Left ventricle myocardium inferior (tissue), 1 donor: ENCODE measurements at regions not wholly inside any gene's neighbourhood (a gene's known extent, or its start where the extent isn't known, plus 50 kb on each side); places are given as distances from the start of the nearest gene placed in this dataset.

Experiments
- DNase-seq: peaks from one replicate; pipeline ENCODE4 v3.0.0-alpha.2; 2020
- H3K27ac ChIP-seq: fragments of 200-600 bp; replicated peaks from 2 replicates; pipeline ENCODE4 v1.8.0; 2021
- H3K27me3 ChIP-seq: fragments of 200-600 bp; 2 replicates; pipeline ENCODE4 v1.8.0; 2021; ENCODE audit warnings: low read depth
- H3K36me3 ChIP-seq: fragments of 200-600 bp; 2 replicates; pipeline ENCODE4 v1.8.0; 2021
- H3K4me1 ChIP-seq: fragments of 200-600 bp; 2 replicates; pipeline ENCODE4 v1.8.0; 2021
- H3K4me3 ChIP-seq: fragments of 200-600 bp; 2 replicates; pipeline ENCODE4 v1.8.0; 2021; ENCODE audit warnings: mild to moderate bottlenecking, moderate library complexity
- H3K9me3 ChIP-seq: fragments of 200-600 bp; replicated peaks from 2 replicates; pipeline ENCODE4 v1.8.0; 2021
- intact Hi-C: fragments of 100-400 bp; cut with micrococcal nuclease; formaldehyde crosslinking; loops from one replicate; pipeline ENCODE4 v1.11.0; 2022
- TF ChIP-seq, protein P1 (sequence below): fragments of 200-600 bp; IDR thresholded peaks from 2 replicates; pipeline ENCODE4 v1.8.0; 2021; ENCODE audit warnings: antibody characterized with exemption, mild to moderate bottlenecking, borderline replicate concordance
- donor health status: DM: no; HTN: yes; CAD: no; lungs with severe emphysema.

GRCh38 chr2:134163336-134163735 lies 90.5 kb upstream of the MGAT5 start:
- H3K9me3 ChIP-seq: no peaks in the 10 kb centered on the region
- no peak overlapping the region for H3K27ac ChIP-seq
- TF ChIP-seq, protein P1, sequence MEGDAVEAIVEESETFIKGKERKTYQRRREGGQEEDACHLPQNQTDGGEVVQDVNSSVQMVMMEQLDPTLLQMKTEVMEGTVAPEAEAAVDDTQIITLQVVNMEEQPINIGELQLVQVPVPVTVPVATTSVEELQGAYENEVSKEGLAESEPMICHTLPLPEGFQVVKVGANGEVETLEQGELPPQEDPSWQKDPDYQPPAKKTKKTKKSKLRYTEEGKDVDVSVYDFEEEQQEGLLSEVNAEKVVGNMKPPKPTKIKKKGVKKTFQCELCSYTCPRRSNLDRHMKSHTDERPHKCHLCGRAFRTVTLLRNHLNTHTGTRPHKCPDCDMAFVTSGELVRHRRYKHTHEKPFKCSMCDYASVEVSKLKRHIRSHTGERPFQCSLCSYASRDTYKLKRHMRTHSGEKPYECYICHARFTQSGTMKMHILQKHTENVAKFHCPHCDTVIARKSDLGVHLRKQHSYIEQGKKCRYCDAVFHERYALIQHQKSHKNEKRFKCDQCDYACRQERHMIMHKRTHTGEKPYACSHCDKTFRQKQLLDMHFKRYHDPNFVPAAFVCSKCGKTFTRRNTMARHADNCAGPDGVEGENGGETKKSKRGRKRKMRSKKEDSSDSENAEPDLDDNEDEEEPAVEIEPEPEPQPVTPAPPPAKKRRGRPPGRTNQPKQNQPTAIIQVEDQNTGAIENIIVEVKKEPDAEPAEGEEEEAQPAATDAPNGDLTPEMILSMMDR: no peak
- no peak for DNase-seq
- intact Hi-C loops: no loop called here
- no peaks in the 10 kb centered on the region for H3K27me3 ChIP-seq
- H3K36me3 ChIP-seq: no peaks in the 10 kb centered on the region
- H3K4me1 ChIP-seq: peaks cover 96% of the 10 kb centered on the region
- no peak overlapping the region for H3K4me3 ChIP-seq

GRCh38 chr2:134164306-134164705 lies 89.6 kb upstream of the MGAT5 start:
- no peak for DNase-seq
- Histone ChIP-seq H3K4me1 (peaks cover 87% of the 10 kb centered on the region), H3K36me3 (no peaks in the 10 kb centered on the region), H3K27me3 (no peaks in the 10 kb centered on the region), H3K9me3 (no peaks in the 10 kb centered on the region), H3K4me3 (no peak overlapping the region), H3K27ac (no peak overlapping the region)
- intact Hi-C loops: no loop called here
- TF ChIP-seq, protein P1: no peak

DNA sequence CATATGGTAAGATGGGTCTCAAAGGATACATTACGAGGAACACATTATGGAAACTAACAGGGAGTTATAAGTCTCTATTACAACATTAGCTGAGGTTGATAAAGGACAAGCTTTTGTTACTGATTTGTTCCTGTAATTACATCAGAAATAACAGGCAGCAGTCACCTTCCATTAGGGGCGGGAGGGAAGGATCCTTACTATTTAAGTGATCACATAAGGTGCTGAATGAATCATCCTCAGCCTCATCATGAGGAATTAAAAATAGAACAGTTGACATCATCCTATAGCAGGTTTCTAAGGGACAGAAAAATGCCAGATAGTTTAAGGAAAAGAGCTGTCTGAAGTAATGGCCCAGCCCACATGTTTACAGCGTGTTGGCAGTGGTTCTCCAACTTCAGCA lies 86.9 kb upstream of the MGAT5 start:
- TF ChIP-seq, protein P1: no peak
- Histone ChIP-seq H3K4me3 (no peak overlapping the region), H3K9me3 (no peaks in the 10 kb centered on the region), H3K4me1 (peaks cover 86% of the 10 kb centered on the region), H3K36me3 (no peaks in the 10 kb centered on the region), H3K27ac (no peak overlapping the region), H3K27me3 (no peaks in the 10 kb centered on the region)
- intact Hi-C loops: no loop called here
- no peak for DNase-seq

DNA sequence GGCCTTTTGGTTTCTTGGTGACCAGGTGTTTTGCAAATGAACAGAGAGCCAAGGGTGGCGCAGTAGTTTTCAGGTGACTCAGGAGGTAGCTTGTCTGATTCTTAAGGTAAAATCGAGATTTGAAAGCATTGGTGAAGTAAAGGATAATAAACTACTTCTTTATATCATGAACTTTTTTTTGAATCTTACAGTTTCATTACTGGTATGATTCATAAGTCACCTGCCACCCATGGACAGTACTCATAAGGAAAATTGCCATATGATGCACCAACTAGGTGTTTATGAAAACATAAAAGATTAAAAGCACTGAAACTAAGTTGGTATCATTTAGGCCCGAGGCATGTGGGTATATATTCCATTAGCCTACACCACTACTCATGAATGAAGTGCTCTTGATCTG lies 84.1 kb upstream of the MGAT5 start:
- Histone ChIP-seq H3K36me3 (no peaks in the 10 kb centered on the region), H3K27ac (no peak overlapping the region), H3K4me1 (peaks cover 87% of the 10 kb centered on the region), H3K4me3 (no peak overlapping the region), H3K9me3 (no peaks in the 10 kb centered on the region), H3K27me3 (no peaks in the 10 kb centered on the region)
- TF ChIP-seq, protein P1: no peak
- DNase-seq: no peak
- intact Hi-C loops: no loop called here

DNA sequence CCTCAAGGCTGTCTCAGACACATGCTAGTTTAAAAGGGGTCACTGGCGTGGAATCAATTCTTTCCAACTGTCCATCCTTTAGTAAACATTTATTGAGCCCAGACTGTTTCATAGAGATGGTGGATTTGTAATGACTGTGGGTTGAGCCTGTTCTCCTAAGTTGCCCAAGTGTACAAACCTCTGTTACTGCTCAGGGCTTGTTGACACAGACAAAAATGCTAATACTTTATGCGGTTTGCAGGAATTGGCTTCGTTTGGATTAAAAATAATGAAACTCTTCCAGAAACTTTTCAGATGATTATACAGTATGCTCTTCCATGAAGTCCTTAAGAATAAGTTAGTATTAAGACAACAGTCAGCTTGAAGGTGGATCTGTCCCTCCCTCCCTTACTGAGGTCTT lies 83.6 kb upstream of the MGAT5 start:
- DNase-seq: no peak
- TF ChIP-seq, protein P1: no peak
- Histone ChIP-seq H3K4me3 (no peak overlapping the region), H3K27me3 (no peaks in the 10 kb centered on the region), H3K9me3 (no peaks in the 10 kb centered on the region), H3K27ac (peak overlapping the region; percentile 14), H3K36me3 (no peaks in the 10 kb centered on the region), H3K4me1 (peaks cover 87% of the 10 kb centered on the region)
- intact Hi-C loops: no loop called here

GRCh38 chr2:134170700-134171099 lies 83.2 kb upstream of the MGAT5 start:
- no peaks in the 10 kb centered on the region for H3K9me3 ChIP-seq
- no peak overlapping the region for H3K4me3 ChIP-seq
- H3K4me1 ChIP-seq: peaks cover 87% of the 10 kb centered on the region
- intact Hi-C loops: no loop called here
- H3K36me3 ChIP-seq: no peaks in the 10 kb centered on the region
- TF ChIP-seq, protein P1: no peak
- peak overlapping the region; percentile 14 for H3K27ac ChIP-seq
- no peaks in the 10 kb centered on the region for H3K27me3 ChIP-seq
- no peak for DNase-seq
